HL-60 (cell line): ENCODE measurements at regions not wholly inside any gene's neighbourhood (a gene's known extent, or its start where the extent isn't known, plus 50 kb on each side); places are given as distances from the start of the nearest gene placed in this dataset.

ENCODE experiments used
- GABPA ChIP-seq: IDR thresholded peaks from 2 replicates; pipeline ENCODE4 v1.6.1; 2012; ENCODE audit warnings: low read depth
- TF ChIP-seq, protein P1 (sequence below): IDR thresholded peaks from one replicate; pipeline ENCODE4 v1.5.1; 2011; ENCODE audit warnings: low read length, control low read depth, inconsistent platforms; ENCODE audit not compliant: insufficient read depth

DNA sequence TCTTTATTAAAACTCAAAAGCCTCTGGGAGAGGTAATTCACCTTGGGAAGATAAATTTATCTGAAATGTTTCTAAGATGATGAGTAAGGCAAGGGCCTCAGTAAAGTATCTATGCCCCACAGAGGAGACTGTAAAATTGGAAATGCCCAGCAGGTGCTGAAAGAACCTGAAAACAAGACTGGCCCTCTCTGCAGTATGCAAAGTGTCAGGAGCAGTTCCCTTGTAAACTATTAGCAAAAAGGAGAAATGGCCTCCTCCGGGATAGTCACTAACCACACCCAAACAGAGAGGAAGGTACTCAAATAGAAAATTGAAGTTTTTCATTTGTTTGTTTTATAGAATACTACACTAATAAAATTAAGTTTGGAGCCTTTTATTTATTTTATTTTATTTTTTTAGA lies 81.2 kb downstream of the FZD1 start:
- TF ChIP-seq, protein P1, sequence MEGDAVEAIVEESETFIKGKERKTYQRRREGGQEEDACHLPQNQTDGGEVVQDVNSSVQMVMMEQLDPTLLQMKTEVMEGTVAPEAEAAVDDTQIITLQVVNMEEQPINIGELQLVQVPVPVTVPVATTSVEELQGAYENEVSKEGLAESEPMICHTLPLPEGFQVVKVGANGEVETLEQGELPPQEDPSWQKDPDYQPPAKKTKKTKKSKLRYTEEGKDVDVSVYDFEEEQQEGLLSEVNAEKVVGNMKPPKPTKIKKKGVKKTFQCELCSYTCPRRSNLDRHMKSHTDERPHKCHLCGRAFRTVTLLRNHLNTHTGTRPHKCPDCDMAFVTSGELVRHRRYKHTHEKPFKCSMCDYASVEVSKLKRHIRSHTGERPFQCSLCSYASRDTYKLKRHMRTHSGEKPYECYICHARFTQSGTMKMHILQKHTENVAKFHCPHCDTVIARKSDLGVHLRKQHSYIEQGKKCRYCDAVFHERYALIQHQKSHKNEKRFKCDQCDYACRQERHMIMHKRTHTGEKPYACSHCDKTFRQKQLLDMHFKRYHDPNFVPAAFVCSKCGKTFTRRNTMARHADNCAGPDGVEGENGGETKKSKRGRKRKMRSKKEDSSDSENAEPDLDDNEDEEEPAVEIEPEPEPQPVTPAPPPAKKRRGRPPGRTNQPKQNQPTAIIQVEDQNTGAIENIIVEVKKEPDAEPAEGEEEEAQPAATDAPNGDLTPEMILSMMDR: no peak
- TF ChIP-seq GABPA: no peak
